Glutamatergic neuron (in vitro differentiated cells): ENCODE measurements at regions not wholly inside any gene's neighbourhood (a gene's known extent, or its start where the extent isn't known, plus 50 kb on each side); places are given as distances from the start of the nearest gene placed in this dataset.

Experiments
- DNase-seq: peaks from one replicate; pipeline ENCODE4 v3.0.0; 2022
- H3K27ac Mint-ChIP-seq: one replicate; pipeline ENCODE4 v1.8.0; 2020; ENCODE audit warnings: mild to moderate bottlenecking, mixed read lengths, inconsistent platforms; ENCODE audit not compliant: unreplicated experiment
- H3K27me3 Mint-ChIP-seq: one replicate; pipeline ENCODE4 v1.8.0; 2020; ENCODE audit warnings: mild to moderate bottlenecking, moderate library complexity, mixed read lengths, inconsistent platforms; ENCODE audit not compliant: unreplicated experiment
- H3K36me3 Mint-ChIP-seq: one replicate; pipeline ENCODE4 v1.8.0; 2020; ENCODE audit warnings: mild to moderate bottlenecking, mixed read lengths, inconsistent platforms; ENCODE audit not compliant: unreplicated experiment
- H3K4me1 Mint-ChIP-seq: one replicate; pipeline ENCODE4 v1.8.0; 2020; ENCODE audit warnings: mild to moderate bottlenecking, low read depth, mixed read lengths, inconsistent platforms; ENCODE audit not compliant: unreplicated experiment
- H3K4me3 Mint-ChIP-seq: one replicate; pipeline ENCODE4 v1.8.0; 2020; ENCODE audit warnings: mild to moderate bottlenecking, mixed read lengths, inconsistent platforms; ENCODE audit not compliant: unreplicated experiment
- H3K9me3 Mint-ChIP-seq: one replicate; pipeline ENCODE4 v1.8.0; 2020; ENCODE audit warnings: mild to moderate bottlenecking, moderate library complexity, mixed read lengths, inconsistent platforms; ENCODE audit not compliant: unreplicated experiment
- CTCF ChIP-seq: fragments of 200-600 bp; sonication (generic); IDR thresholded peaks from one replicate; pipeline ENCODE4 v1.5.0; 2021; ENCODE audit not compliant: partially characterized antibody, unreplicated experiment

- TF ChIP-seq CTCF = no peak
- peaks cover 30% of the 10 kb centered on the region for H3K36me3 Mint-ChIP-seq
- no peak overlapping the region for H3K27ac Mint-ChIP-seq
- H3K27me3 Mint-ChIP-seq = peaks cover 5% of the 10 kb centered on the region
- H3K4me3 Mint-ChIP-seq = no peak overlapping the region
- H3K4me1 Mint-ChIP-seq = no peaks in the 10 kb centered on the region
- DNase-seq = no peak
- peaks cover 7% of the 10 kb centered on the region for H3K9me3 Mint-ChIP-seq
Observed at GRCh38 chr9:96122282-96122681, 179.7 kb downstream of the HSD17B3 start.

GRCh38 chr9:96121136-96121535, 180.8 kb downstream of the HSD17B3 start:
- Mint-ChIP-seq H3K4me3 (no peak overlapping the region), H3K27ac (no peak overlapping the region), H3K9me3 (peaks cover 7% of the 10 kb centered on the region), H3K36me3 (peaks cover 35% of the 10 kb centered on the region), H3K27me3 (peaks cover 3% of the 10 kb centered on the region), H3K4me1 (peaks cover 3% of the 10 kb centered on the region)
- no peak for TF ChIP-seq CTCF
- no peak for DNase-seq

- H3K9me3 Mint-ChIP-seq = peaks cover 7% of the 10 kb centered on the region
- peaks cover 40% of the 10 kb centered on the region for H3K36me3 Mint-ChIP-seq
- H3K27me3 Mint-ChIP-seq = peaks cover 3% of the 10 kb centered on the region
- peaks cover 3% of the 10 kb centered on the region for H3K4me1 Mint-ChIP-seq
- DNase-seq = no peak
- no peak overlapping the region for H3K4me3 Mint-ChIP-seq
- no peak overlapping the region for H3K27ac Mint-ChIP-seq
- TF ChIP-seq CTCF = no peak
Observed at GRCh38 chr9:96117398-96118080, 184.4 kb downstream of the HSD17B3 start.

GRCh38 chr9:96116275-96117064, 185.5 kb downstream of the HSD17B3 start:
- no peaks in the 10 kb centered on the region for H3K27me3 Mint-ChIP-seq
- H3K27ac Mint-ChIP-seq = no peak overlapping the region
- H3K36me3 Mint-ChIP-seq = peaks cover 37% of the 10 kb centered on the region
- peaks cover 3% of the 10 kb centered on the region for H3K4me1 Mint-ChIP-seq
- no peak overlapping the region for H3K4me3 Mint-ChIP-seq
- DNase-seq = no peak
- H3K9me3 Mint-ChIP-seq = peaks cover 7% of the 10 kb centered on the region
- TF ChIP-seq CTCF = no peak

GRCh38 chr9:96115836-96116235, 186.1 kb downstream of the HSD17B3 start:
- peaks cover 9% of the 10 kb centered on the region for H3K9me3 Mint-ChIP-seq
- DNase-seq = no peak
- H3K4me1 Mint-ChIP-seq = peaks cover 3% of the 10 kb centered on the region
- no peak overlapping the region for H3K27ac Mint-ChIP-seq
- peaks cover 2% of the 10 kb centered on the region for H3K27me3 Mint-ChIP-seq
- no peak for TF ChIP-seq CTCF
- H3K36me3 Mint-ChIP-seq = peaks cover 34% of the 10 kb centered on the region
- H3K4me3 Mint-ChIP-seq = no peak overlapping the region
